Skeletal muscle satellite cell (primary cell): ENCODE measurements at regions not wholly inside any gene's neighbourhood (a gene's known extent, or its start where the extent isn't known, plus 50 kb on each side); places are given as distances from the start of the nearest gene placed in this dataset.

ENCODE experiments used
- H3K27me3 ChIP-seq: 2 replicates; pipeline ENCODE4 v1.7.0; 2013; ENCODE audit warnings: low read length; ENCODE audit not compliant: control insufficient read depth, insufficient read depth
- H3K36me3 ChIP-seq: 2 replicates; pipeline ENCODE4 v1.7.0; 2013; ENCODE audit warnings: mild to moderate bottlenecking, control low read depth, low read length; ENCODE audit not compliant: insufficient read depth
- H3K4me1 ChIP-seq: 2 replicates; pipeline ENCODE4 v1.7.0; 2013; ENCODE audit warnings: low read length; ENCODE audit not compliant: control insufficient read depth, insufficient read depth
- H3K4me2 ChIP-seq: 2 replicates; pipeline ENCODE4 v1.7.0; 2013; ENCODE audit warnings: mild to moderate bottlenecking, low read length
- H3K4me3 ChIP-seq: 2 replicates; pipeline ENCODE4 v1.7.0; 2013; ENCODE audit warnings: low read length
- H3K9ac ChIP-seq: 2 replicates; pipeline ENCODE4 v1.7.0; 2013; ENCODE audit warnings: mild to moderate bottlenecking, low read depth, low read length, moderate library complexity
- H3K9me3 ChIP-seq: replicated peaks from 2 replicates; pipeline ENCODE4 v1.7.0; 2013; ENCODE audit warnings: mild to moderate bottlenecking, control low read depth, low read length

DNA sequence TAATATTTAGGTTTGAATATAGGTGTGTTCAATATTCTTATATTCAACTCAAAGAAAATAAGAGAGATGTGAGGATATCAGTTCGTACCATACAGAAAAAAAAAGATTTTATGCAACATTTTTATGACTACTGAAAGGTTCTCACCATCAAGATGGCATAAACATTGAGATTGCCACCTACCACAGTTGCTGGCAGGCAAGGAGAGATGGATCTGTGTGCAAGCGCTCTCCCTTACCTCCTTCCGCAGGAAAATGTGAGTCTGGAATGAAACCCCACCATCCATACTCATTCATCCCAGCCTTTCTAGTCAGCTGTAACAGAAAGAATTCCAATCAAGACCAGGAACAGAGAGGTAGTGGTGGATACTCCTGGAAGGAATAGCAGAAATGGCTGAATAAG, 376.9 kb downstream of the PPP3CA start:
- H3K9ac ChIP-seq: no peak overlapping the region
- H3K4me1 ChIP-seq: no peaks in the 10 kb centered on the region
- no peaks in the 10 kb centered on the region for H3K9me3 ChIP-seq
- H3K27me3 ChIP-seq: no peaks in the 10 kb centered on the region
- H3K4me2 ChIP-seq: no peak overlapping the region
- no peak overlapping the region for H3K4me3 ChIP-seq
- no peaks in the 10 kb centered on the region for H3K36me3 ChIP-seq

DNA sequence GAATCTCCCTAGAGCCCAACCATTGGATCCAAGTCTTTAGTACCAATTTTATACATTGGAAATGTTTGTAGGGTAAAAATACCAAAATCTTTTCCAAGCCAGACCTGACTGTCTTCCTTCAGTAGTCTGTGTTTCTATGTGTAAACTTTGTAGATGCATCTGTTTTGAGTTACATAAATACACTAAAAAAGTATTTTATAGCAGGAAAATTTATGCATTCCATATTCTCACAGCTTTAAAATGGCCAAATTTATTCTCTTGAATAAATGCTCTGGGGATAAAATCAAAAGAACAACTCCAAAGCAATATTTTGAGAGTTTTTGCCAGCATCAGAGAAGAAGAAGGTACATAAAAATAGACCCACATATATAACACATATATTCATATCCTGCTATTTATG, 377.4 kb downstream of the PPP3CA start:
- Histone ChIP-seq H3K36me3 (no peaks in the 10 kb centered on the region), H3K4me2 (no peak overlapping the region), H3K27me3 (no peaks in the 10 kb centered on the region), H3K9me3 (no peaks in the 10 kb centered on the region), H3K9ac (no peak overlapping the region), H3K4me1 (no peaks in the 10 kb centered on the region), H3K4me3 (no peak overlapping the region)

DNA sequence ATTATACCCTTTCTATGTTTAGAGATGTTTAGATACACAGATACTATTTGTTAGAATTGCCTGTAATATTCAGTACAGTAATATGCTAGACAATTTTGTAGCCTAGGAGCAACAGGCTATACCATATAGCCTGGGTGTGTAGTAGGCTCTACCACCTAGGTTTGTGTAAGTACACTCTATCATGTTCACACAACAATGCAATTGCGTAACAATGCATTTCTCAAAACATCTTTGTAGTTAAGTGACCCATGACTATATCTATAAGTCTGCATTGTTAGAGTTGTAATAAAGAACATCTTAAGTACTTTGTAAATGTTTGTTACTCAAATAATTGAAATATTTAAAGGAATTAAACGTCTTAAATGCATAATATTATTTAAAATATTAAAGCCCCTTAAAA, 379.3 kb downstream of the PPP3CA start:
- Histone ChIP-seq H3K27me3 (no peaks in the 10 kb centered on the region), H3K4me3 (no peak overlapping the region), H3K36me3 (no peaks in the 10 kb centered on the region), H3K9me3 (no peaks in the 10 kb centered on the region), H3K4me2 (no peak overlapping the region), H3K4me1 (no peaks in the 10 kb centered on the region), H3K9ac (no peak overlapping the region)

DNA sequence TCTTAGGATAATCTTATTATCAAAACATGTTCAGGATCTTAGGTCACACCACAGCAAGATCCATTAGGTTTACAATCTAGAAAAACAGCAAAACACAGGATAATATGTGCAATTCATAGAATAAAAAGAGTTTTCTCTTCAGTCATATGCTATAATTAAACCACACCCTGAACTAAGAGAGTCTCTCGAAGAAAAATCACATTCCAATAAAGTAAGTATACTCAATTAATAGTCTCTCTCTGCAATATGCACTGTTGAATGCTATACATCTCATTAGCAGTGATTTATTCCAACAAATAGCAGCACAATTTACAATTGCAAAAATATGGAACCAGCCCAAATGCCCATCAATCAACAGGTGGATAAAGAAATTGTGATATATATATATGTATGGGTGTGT, 383.7 kb downstream of the PPP3CA start:
- Histone ChIP-seq H3K9me3 (no peaks in the 10 kb centered on the region), H3K4me2 (no peak overlapping the region), H3K9ac (no peak overlapping the region), H3K27me3 (no peaks in the 10 kb centered on the region), H3K4me3 (no peak overlapping the region), H3K36me3 (no peaks in the 10 kb centered on the region), H3K4me1 (no peaks in the 10 kb centered on the region)

DNA sequence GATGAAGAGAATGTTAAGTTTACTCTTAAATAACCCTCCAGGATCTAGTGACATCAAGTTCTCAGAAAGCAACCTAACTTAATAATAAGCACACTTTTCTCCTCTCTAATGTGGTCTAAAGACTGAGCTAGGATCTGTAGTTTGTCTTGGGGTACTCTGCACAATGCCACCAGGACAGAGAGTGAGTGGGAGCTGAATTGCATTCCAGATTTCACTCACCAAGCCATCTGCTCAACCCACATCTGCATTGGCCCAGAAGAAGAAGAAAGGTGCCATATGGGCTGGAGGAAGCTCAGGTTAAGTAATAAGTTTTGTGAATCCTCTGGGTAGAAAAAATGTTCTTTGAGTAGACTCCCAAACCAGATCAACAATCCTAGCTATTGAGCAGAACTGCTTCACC, 384.6 kb downstream of the PPP3CA start:
- Histone ChIP-seq H3K4me2 (no peak overlapping the region), H3K36me3 (no peaks in the 10 kb centered on the region), H3K4me1 (no peaks in the 10 kb centered on the region), H3K9ac (no peak overlapping the region), H3K27me3 (no peaks in the 10 kb centered on the region), H3K9me3 (no peaks in the 10 kb centered on the region), H3K4me3 (no peak overlapping the region)

DNA sequence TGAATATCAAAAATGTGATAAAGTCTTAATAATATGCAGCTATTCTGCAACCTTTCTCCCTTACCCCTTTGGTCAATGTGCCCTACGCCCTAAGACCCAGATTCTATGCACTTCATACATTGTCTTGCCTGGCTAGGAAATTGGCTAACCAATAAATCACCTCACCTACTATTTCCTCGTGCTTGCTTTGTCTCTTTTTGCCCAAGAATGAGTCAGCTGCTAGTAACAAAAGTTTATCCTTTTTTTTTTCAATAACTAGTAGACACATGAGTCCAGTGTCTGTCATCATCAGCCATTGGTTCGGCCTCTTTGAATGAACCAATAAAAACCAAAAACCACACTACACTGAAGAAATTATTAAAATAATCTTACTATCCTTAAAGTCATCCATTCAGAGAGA, 387.1 kb downstream of the PPP3CA start:
- no peak overlapping the region for H3K9ac ChIP-seq

DNA sequence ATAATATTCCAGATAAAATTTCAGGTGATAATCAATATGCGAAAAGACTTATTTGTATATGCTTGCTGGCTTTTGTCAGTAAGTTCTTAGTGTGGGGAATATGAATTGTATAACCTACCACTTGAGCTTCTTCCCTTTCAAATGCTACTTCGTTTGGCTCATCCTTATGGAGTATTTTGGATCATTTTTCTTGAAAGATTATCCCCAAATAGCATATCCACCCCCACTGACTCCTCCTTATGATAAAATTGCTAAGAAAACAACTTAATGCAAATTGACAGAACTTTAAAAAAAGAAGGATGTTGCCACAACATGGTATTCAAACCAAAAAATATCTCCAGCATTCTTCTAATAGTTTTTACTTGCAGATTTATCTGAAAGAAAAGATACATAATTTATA, 393.3 kb downstream of the PPP3CA start:
- no peak overlapping the region for H3K4me2 ChIP-seq
- H3K9ac ChIP-seq: no peak overlapping the region
- no peaks in the 10 kb centered on the region for H3K9me3 ChIP-seq
- H3K4me3 ChIP-seq: no peak overlapping the region
- peaks cover 8% of the 10 kb centered on the region for H3K4me1 ChIP-seq
- no peaks in the 10 kb centered on the region for H3K36me3 ChIP-seq
- no peaks in the 10 kb centered on the region for H3K27me3 ChIP-seq

More for the DNA sequence above, 387.1 kb downstream of the PPP3CA start:
- Histone ChIP-seq H3K9me3 (no peaks in the 10 kb centered on the region), H3K4me3 (no peak overlapping the region), H3K4me1 (no peaks in the 10 kb centered on the region), H3K4me2 (no peak overlapping the region), H3K36me3 (no peaks in the 10 kb centered on the region), H3K27me3 (no peaks in the 10 kb centered on the region)

DNA sequence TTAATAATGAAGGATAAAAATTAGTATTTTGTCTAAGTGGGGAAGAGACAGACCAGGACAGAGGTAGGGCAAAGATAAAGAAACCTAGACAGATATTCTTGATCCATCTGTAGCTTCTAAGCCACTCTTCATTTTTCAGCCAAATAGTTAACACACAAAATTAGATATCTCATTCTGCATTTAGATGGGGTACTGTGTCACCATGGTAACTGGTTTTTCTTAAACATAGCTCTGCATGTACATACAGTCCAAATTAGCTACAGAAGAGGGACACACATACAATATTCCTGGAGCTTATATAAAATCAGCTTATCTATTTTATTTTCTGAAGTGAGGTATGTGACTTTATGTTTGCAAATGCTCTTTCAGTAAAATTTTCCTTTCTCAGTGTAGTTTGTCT, 393.7 kb downstream of the PPP3CA start:
- Histone ChIP-seq H3K9ac (no peak overlapping the region), H3K9me3 (no peaks in the 10 kb centered on the region), H3K4me1 (peaks cover 12% of the 10 kb centered on the region), H3K4me3 (no peak overlapping the region), H3K36me3 (no peaks in the 10 kb centered on the region), H3K4me2 (no peak overlapping the region), H3K27me3 (no peaks in the 10 kb centered on the region)

DNA sequence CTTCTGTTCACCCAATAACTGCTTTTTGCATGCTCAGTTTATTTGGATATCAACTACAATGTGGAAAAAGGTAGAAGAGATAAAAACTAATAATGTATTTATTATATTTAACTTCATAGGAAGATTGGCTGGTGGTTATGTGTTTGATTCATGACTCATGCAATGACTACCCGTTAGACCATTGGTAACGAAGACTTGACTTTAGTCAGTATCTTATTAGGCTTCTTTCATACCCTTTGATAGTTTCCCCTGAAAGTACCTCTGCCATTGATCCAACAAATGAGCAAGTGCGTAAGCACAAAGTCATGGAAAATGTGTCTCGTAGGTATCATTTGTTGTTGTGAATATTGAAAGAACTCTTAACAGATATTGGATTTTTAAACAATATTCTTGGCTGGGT, 394.7 kb downstream of the PPP3CA start:
- no peak overlapping the region for H3K9ac ChIP-seq
- no peak overlapping the region for H3K4me2 ChIP-seq
- no peaks in the 10 kb centered on the region for H3K27me3 ChIP-seq

DNA sequence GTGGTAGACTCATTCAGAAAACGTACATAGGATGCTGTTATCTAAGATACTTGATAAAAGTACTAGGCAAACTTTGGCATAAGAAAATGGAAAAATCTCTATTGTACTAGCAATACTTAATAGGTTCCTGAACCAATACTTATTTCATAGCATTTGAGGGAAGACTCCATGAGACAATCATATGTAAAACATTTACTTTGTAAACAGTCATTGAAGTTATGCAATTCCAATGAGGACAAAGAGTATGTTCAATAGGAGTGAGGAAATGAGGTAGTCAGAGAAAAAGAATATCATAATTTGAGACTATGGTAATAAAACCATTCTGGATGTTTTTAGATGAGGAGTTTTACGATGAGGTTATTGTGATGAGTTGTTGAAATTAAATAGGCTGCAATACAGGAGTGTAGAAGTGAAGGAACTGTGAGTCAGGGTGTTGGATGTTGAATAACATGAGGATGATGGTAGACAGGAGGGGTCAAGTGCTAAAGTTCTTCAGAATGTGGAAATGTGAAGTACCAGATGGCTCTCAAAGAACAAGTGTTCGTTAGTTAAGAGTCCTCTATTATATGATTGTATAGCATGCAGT, 397.9 kb downstream of the PPP3CA start:
- Histone ChIP-seq H3K9ac (no peak overlapping the region), H3K9me3 (no peaks in the 10 kb centered on the region), H3K4me2 (peak overlapping the region; percentile 2), H3K4me3 (no peak overlapping the region), H3K27me3 (no peaks in the 10 kb centered on the region), H3K4me1 (peaks cover 12% of the 10 kb centered on the region), H3K36me3 (no peaks in the 10 kb centered on the region)

More for the DNA sequence above, 394.7 kb downstream of the PPP3CA start:
- no peaks in the 10 kb centered on the region for H3K36me3 ChIP-seq
- peaks cover 12% of the 10 kb centered on the region for H3K4me1 ChIP-seq
- no peak overlapping the region for H3K4me3 ChIP-seq
- no peaks in the 10 kb centered on the region for H3K9me3 ChIP-seq

DNA sequence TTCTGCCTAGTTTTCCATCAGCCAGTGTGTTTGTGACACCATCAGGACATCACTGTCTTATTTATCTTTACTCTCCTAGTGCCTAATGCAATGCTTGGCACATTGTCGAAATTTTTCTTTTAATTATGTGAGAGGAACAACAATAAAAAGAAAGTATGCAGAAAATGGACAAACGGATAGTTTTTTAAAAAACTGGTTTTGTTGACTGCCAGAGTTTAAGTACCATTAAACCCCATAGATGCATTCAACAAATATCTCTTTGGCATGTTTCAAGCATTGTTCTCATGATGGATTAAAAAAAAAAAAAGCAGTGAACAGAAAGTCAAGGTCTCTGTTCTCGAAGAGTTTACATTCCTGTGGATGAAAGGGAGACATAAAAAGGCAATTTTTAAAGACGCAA, 398.4 kb downstream of the PPP3CA start:
- H3K9ac ChIP-seq: no peak overlapping the region

DNA sequence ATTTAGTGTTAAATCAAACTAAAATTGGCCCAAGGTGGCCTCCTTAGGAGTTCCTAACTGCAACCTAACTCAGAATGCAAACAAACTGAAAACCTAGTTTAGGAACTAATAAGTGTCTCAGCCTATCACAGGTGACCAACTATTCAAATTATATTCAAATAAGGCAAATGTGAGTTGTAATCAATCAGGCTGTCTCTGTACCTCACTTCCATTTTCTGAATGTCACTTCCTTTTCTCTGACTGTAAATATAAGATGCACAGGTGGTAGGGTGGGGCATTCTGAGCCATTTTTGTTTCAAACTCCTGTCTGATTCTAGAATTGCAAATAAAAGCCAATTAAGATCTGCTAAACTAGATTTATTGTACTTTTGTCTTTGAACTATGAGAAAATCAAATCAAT, 401.5 kb downstream of the PPP3CA start:
- no peak overlapping the region for H3K4me3 ChIP-seq
- no peaks in the 10 kb centered on the region for H3K9me3 ChIP-seq
- no peaks in the 10 kb centered on the region for H3K27me3 ChIP-seq
- peaks cover 12% of the 10 kb centered on the region for H3K4me1 ChIP-seq
- H3K4me2 ChIP-seq: no peak overlapping the region
- no peaks in the 10 kb centered on the region for H3K36me3 ChIP-seq
- H3K9ac ChIP-seq: no peak overlapping the region

More for the DNA sequence above, 398.4 kb downstream of the PPP3CA start:
- H3K9me3 ChIP-seq: no peaks in the 10 kb centered on the region
- H3K4me2 ChIP-seq: peak overlapping the region; percentile 2
- H3K4me1 ChIP-seq: peaks cover 12% of the 10 kb centered on the region
- H3K36me3 ChIP-seq: no peaks in the 10 kb centered on the region
- no peaks in the 10 kb centered on the region for H3K27me3 ChIP-seq
- H3K4me3 ChIP-seq: no peak overlapping the region
